HEK293 (cell line): ENCODE measurements at regions not wholly inside any gene's neighbourhood (a gene's known extent, or its start where the extent isn't known, plus 50 kb on each side); places are given as distances from the start of the nearest gene placed in this dataset.

Experiments used
- CTCF ChIA-PET: fragments of 350-600 bp; formaldehyde crosslinking; extraction: SDS; loops from one replicate; lab custom pipeline; 2021; ENCODE audit warnings: antibody characterized with exemption; lab: Yijun Ruan, JAX
- POLR2A ChIA-PET: fragments of 300-600 bp; formaldehyde crosslinking; extraction: SDS; loops from one replicate; lab custom pipeline; 2020; ENCODE audit warnings: antibody characterized with exemption, inconsistent platforms; lab: Yijun Ruan, JAX
- H3K27ac ChIP-seq: fragments of 200-500 bp; sonication (Bioruptor generic); 2 replicates; pipeline ENCODE4 v1.5.1; 2014; ENCODE audit warnings: low read depth, low read length, control low read depth, inconsistent platforms; ENCODE audit errors: extremely low read depth
- H3K36me3 ChIP-seq, 2 experiments: fragments of 200-500 bp in 1 of 2; sonication (Bioruptor generic) in 1 of 2; 1 replicate in 1 of 2; 2 replicates in 1 of 2; pipeline ENCODE4 v1.5.1; 2014 to 2017; ENCODE audit warnings: inconsistent platforms in 2 of 2, low read length in 2 of 2; ENCODE audit not compliant: control insufficient read depth in 2 of 2, insufficient read depth in 1 of 2
- H3K4me1 ChIP-seq: fragments of 200-500 bp; sonication (Bioruptor generic); 2 replicates; pipeline ENCODE4 v1.5.1; 2014; ENCODE audit warnings: mild to moderate bottlenecking, low read length, inconsistent platforms; ENCODE audit not compliant: control insufficient read depth, insufficient read depth
- H3K4me3 ChIP-seq: 2 replicates; pipeline ENCODE4 v1.5.1; 2011; ENCODE audit warnings: low read depth, mild to moderate bottlenecking, control low read depth, low read length, moderate library complexity
- H3K9me3 ChIP-seq: fragments of 200-500 bp; sonication (Bioruptor generic); 2 replicates; pipeline ENCODE4 v1.5.1; 2014; ENCODE audit warnings: low read depth, low read length, inconsistent platforms; ENCODE audit not compliant: control insufficient read depth, insufficient read depth
- BCL6B ChIP-seq: fragments of 450-650 bp; formaldehyde crosslinking; IDR thresholded peaks from 2 replicates; pipeline ENCODE4 v1.5.1; 2017; ENCODE audit warnings: missing biosample characterization, missing genetic modification characterization
- GLI4 ChIP-seq: fragments of 450-650 bp; formaldehyde crosslinking; IDR thresholded peaks from 2 replicates; pipeline ENCODE4 v1.5.1; 2016; ENCODE audit warnings: missing biosample characterization, missing genetic modification characterization
- KLF9 ChIP-seq: fragments of 450-650 bp; formaldehyde crosslinking; IDR thresholded peaks from 2 replicates; pipeline ENCODE4 v1.5.1; 2016; ENCODE audit warnings: missing biosample characterization, missing genetic modification characterization, low read depth
- MYNN ChIP-seq: fragments of 450-650 bp; formaldehyde crosslinking; IDR thresholded peaks from 2 replicates; pipeline ENCODE4 v1.5.1; 2016; ENCODE audit warnings: missing biosample characterization, missing genetic modification characterization, borderline replicate concordance
- OSR2 ChIP-seq: fragments of 450-650 bp; formaldehyde crosslinking; IDR thresholded peaks from 2 replicates; pipeline ENCODE4 v1.5.1; 2016; ENCODE audit warnings: missing biosample characterization, missing genetic modification characterization
- OVOL3 ChIP-seq: fragments of 450-650 bp; formaldehyde crosslinking; IDR thresholded peaks from 2 replicates; pipeline ENCODE4 v1.5.1; 2016; ENCODE audit warnings: missing biosample characterization, missing genetic modification characterization
- PRDM2 ChIP-seq: fragments of 450-650 bp; formaldehyde crosslinking; IDR thresholded peaks from 2 replicates; pipeline ENCODE4 v1.5.1; 2016; ENCODE audit warnings: missing biosample characterization, missing genetic modification characterization, borderline replicate concordance
- ZBTB7A ChIP-seq: fragments of 450-650 bp; formaldehyde crosslinking; IDR thresholded peaks from 2 replicates; pipeline ENCODE4 v1.5.1; 2016; ENCODE audit warnings: low read depth, missing biosample characterization, missing genetic modification characterization
- ZFP3 ChIP-seq: fragments of 450-650 bp; formaldehyde crosslinking; IDR thresholded peaks from 2 replicates; pipeline ENCODE4 v1.5.1; 2016; ENCODE audit warnings: low read depth, missing biosample characterization, missing genetic modification characterization
- ZFP37 ChIP-seq: fragments of 450-650 bp; formaldehyde crosslinking; IDR thresholded peaks from 2 replicates; pipeline ENCODE4 v1.5.1; 2016; ENCODE audit warnings: missing biosample characterization, missing genetic modification characterization
- ZFP41 ChIP-seq: fragments of 450-650 bp; formaldehyde crosslinking; IDR thresholded peaks from 2 replicates; pipeline ENCODE4 v1.5.1; 2016; ENCODE audit warnings: missing biosample characterization, missing genetic modification characterization, borderline replicate concordance
- ZNF112 ChIP-seq: fragments of 450-650 bp; formaldehyde crosslinking; IDR thresholded peaks from 2 replicates; pipeline ENCODE4 v1.5.0; 2017; ENCODE audit warnings: missing biosample characterization, missing genetic modification characterization
- ZNF138 ChIP-seq: fragments of 450-650 bp; formaldehyde crosslinking; IDR thresholded peaks from 2 replicates; pipeline ENCODE4 v1.5.1; 2016; ENCODE audit warnings: missing biosample characterization, missing genetic modification characterization, borderline replicate concordance
- ZNF19 ChIP-seq: fragments of 450-650 bp; formaldehyde crosslinking; IDR thresholded peaks from 2 replicates; pipeline ENCODE4; 2016; ENCODE audit warnings: missing biosample characterization, missing genetic modification characterization, low read depth
- ZNF221 ChIP-seq: fragments of 450-650 bp; formaldehyde crosslinking; IDR thresholded peaks from 2 replicates; pipeline ENCODE4 v1.5.1; 2017; ENCODE audit warnings: missing biosample characterization, missing genetic modification characterization, borderline replicate concordance
- ZNF350 ChIP-seq: fragments of 450-650 bp; formaldehyde crosslinking; IDR thresholded peaks from 2 replicates; pipeline ENCODE4 v1.5.0; 2017; ENCODE audit warnings: missing biosample characterization, mild to moderate bottlenecking, missing genetic modification characterization
- ZNF488 ChIP-seq: fragments of 450-650 bp; formaldehyde crosslinking; IDR thresholded peaks from 2 replicates; pipeline ENCODE4 v1.5.1; 2016; ENCODE audit warnings: missing biosample characterization, missing genetic modification characterization
- ZNF529 ChIP-seq: fragments of 450-650 bp; formaldehyde crosslinking; IDR thresholded peaks from 2 replicates; pipeline ENCODE4 v1.5.1; 2017; ENCODE audit warnings: missing genetic modification characterization, missing biosample characterization; ENCODE audit not compliant: insufficient replicate concordance
- ZNF548 ChIP-seq: fragments of 450-650 bp; formaldehyde crosslinking; IDR thresholded peaks from 2 replicates; pipeline ENCODE4 v1.5.1; 2016; ENCODE audit warnings: missing biosample characterization, missing genetic modification characterization
- ZNF549 ChIP-seq: fragments of 450-650 bp; IDR thresholded peaks from 2 replicates; pipeline ENCODE4 v1.5.1; 2018; ENCODE audit warnings: missing biosample characterization, missing genetic modification characterization, mild to moderate bottlenecking, inconsistent platforms, moderate library complexity
- ZNF624 ChIP-seq: fragments of 450-650 bp; formaldehyde crosslinking; IDR thresholded peaks from 2 replicates; pipeline ENCODE4 v1.5.1; 2017; ENCODE audit warnings: missing biosample characterization, missing genetic modification characterization
- ZNF654 ChIP-seq: fragments of 450-650 bp; formaldehyde crosslinking; IDR thresholded peaks from 2 replicates; pipeline ENCODE4 v1.5.1; 2016; ENCODE audit warnings: low read depth, missing biosample characterization, missing genetic modification characterization
- ZNF664 ChIP-seq: fragments of 450-650 bp; formaldehyde crosslinking; IDR thresholded peaks from 2 replicates; pipeline ENCODE4 v1.5.1; 2016; ENCODE audit warnings: missing biosample characterization, missing genetic modification characterization
- ZNF777 ChIP-seq: fragments of 450-650 bp; formaldehyde crosslinking; IDR thresholded peaks from 2 replicates; pipeline ENCODE4 v1.5.1; 2017; ENCODE audit warnings: missing biosample characterization, missing genetic modification characterization, borderline replicate concordance

GRCh38 chr2:217570394-217570793 lies 432.4 kb downstream of the TNS1 start (continued):
- TF ChIP-seq ZFP3 (tag by site-specific recombination) (no peak), KLF9 (tag by site-specific recombination) (no peak), ZNF654 (tag by site-specific recombination) (no peak), ZNF138 (tag by site-specific recombination) (no peak), ZNF221 (tag by site-specific recombination) (no peak)

GRCh38 chr2:217568289-217568971 lies 434.4 kb downstream of the TNS1 start:
- TF ChIP-seq ZNF777 (no peak), ZNF529 (tag by site-specific recombination) (no peak), ZNF664 (no peak), BCL6B (no peak), ZNF548 (tag by site-specific recombination) (no peak), GLI4 (tag by site-specific recombination) (no peak), PRDM2 (tag by site-specific recombination) (no peak), ZFP37 (no peak), OSR2 (tag by site-specific recombination) (no peak), ZNF488 (no peak), ZNF19 (tag by site-specific recombination) (no peak), ZBTB7A (tag by site-specific recombination) (no peak), ZNF112 (tag by site-specific recombination) (no peak), ZNF350 (tag by site-specific recombination) (no peak), OVOL3 (tag by site-specific recombination) (no peak), ZNF549 (no peak), MYNN (tag by site-specific recombination) (no peak), ZNF624 (tag by site-specific recombination) (no peak), ZFP41 (no peak)
- Histone ChIP-seq H3K4me3 (no peak overlapping the region), H3K36me3 (no peaks in the 10 kb centered on the region), H3K4me1 (no peaks in the 10 kb centered on the region), H3K27ac (no peak overlapping the region), H3K9me3 (no peaks in the 10 kb centered on the region)
- ChIA-PET POLR2A (no interaction called here), CTCF (no interaction called here)
